Right lobe of liver (tissue), 6 donors: ENCODE measurements at regions not wholly inside any gene's neighbourhood (a gene's known extent, or its start where the extent isn't known, plus 50 kb on each side); places are given as distances from the start of the nearest gene placed in this dataset.
A peak's percentile ranks its signal among the peaks of the same experiment; 100 is the strongest.

ENCODE experiments used
- ATAC-seq, 4 donors: fragments of 200-7000 bp; cut with Tn5 transposase; one replicate each; pipeline ENCODE4 v1.9.1; 2020; ENCODE audit warnings: mild to moderate bottlenecking in 4 of 4, moderate library complexity in 4 of 4
- DNase-seq, 3 donors: peaks; one replicate each; pipeline ENCODE4 v3.0.0-alpha.2; 2020
- H3K27ac ChIP-seq, 3 donors: fragments of 200-600 bp; one replicate each; pipeline ENCODE4 v1.8.0; 2022
- H3K27me3 ChIP-seq, 2 donors: fragments of 200-600 bp; one replicate each; pipeline ENCODE4 v1.8.0; 2022
- H3K36me3 ChIP-seq, 4 donors: fragments of 200-600 bp; sonication (generic) in 1 of 4; one replicate each; pipeline versions ENCODE4 v1.5.1 to v1.8.0; 2017 to 2022; ENCODE audit warnings: control low read depth in 1 of 4
- H3K4me1 ChIP-seq, 4 donors: fragments of 200-600 bp; sonication (generic) in 1 of 4; one replicate each; pipeline versions ENCODE4 v1.5.1 to v1.8.0; 2017 to 2022; ENCODE audit warnings: control low read depth in 1 of 4
- H3K4me3 ChIP-seq, 3 donors: fragments of 200-600 bp; one replicate each; pipeline ENCODE4 v1.8.0; 2022
- H3K9me3 ChIP-seq, 4 donors: fragments of 200-600 bp; sonication (generic) in 1 of 4; one replicate each; pipeline versions ENCODE4 v1.5.1 to v1.8.0; 2017 to 2022; ENCODE audit warnings: control low read depth in 1 of 4
- CTCF ChIP-seq, 4 donors: fragments of 200-600 bp in 3 of 4; fragments of 450-650 bp in 1 of 4; IDR thresholded peaks; one replicate each; pipeline versions ENCODE4 v1.5.1 to v1.8.0; 2016 to 2022; ENCODE audit warnings: antibody characterized with exemption in 4 of 4, mild to moderate bottlenecking in 2 of 4
- POLR2A ChIP-seq: fragments of 450-650 bp; IDR thresholded peaks from one replicate; pipeline ENCODE4 v1.6.1; 2017; ENCODE audit warnings: antibody characterized with exemption, mild to moderate bottlenecking
- WGBS: methylation state at CpG from one replicate; pipeline ENCODE4 v1.1.6; 2018; ENCODE audit warnings: low coverage, low lambda C conversion rate; ENCODE audit not compliant: insufficient coverage; ENCODE audit errors: missing lambda C conversion rate; 5-methylcytosine and 5-hydroxymethylcytosine counted together
- intact Hi-C, 2 donors: fragments of 100-400 bp; cut with DNase I; formaldehyde crosslinking; loops; one replicate each; pipeline versions ENCODE4 v1.11.2 to v1.14.1; 2022
- donor health status: DM: no; HTN: yes; CAD: no.
- donor health status: DM: no; HTN: no; CAD: no.
- donor health status: DM: no; HTN: no; CAD: no.
- donor health status: DM: no; HTN: yes; CAD: no.
- donor health status: DM: no; HTN: yes; CAD: no.

GRCh38 chr3:102810937-102811336 lies 376.1 kb downstream of the ZPLD1 start:
- DNase-seq (no peak), ATAC-seq (no peak)
- H3K9me3 ChIP-seq = no peaks in the 10 kb centered on the region
- no peaks in the 10 kb centered on the region for H3K4me1 ChIP-seq
- 67% methylated on average over 1 of the region's 1 CpG for WGBS
- H3K27ac ChIP-seq = no peak overlapping the region
- H3K36me3 ChIP-seq = no peaks in the 10 kb centered on the region
- no peak overlapping the region for H3K4me3 ChIP-seq
- intact Hi-C loops = no loop called here
- no peaks in the 10 kb centered on the region for H3K27me3 ChIP-seq
- no peak for TF ChIP-seq CTCF (IDR thresholded peaks at IDR 0.05)
- no peak for TF ChIP-seq POLR2A

- DNase-seq = no peak
- ATAC-seq = no peak
- Histone ChIP-seq H3K9me3 (no peaks in the 10 kb centered on the region), H3K27me3 (no peaks in the 10 kb centered on the region), H3K27ac (no peak overlapping the region), H3K36me3 (no peaks in the 10 kb centered on the region), H3K4me3 (no peak overlapping the region), H3K4me1 (no peaks in the 10 kb centered on the region)
- WGBS = 73% methylated on average over 3 of the region's 3 CpGs
- intact Hi-C loops = no loop called here
- no peak for TF ChIP-seq CTCF (IDR thresholded peaks at IDR 0.05)
- TF ChIP-seq POLR2A = no peak
Observed at GRCh38 chr3:102826636-102827035, 391.8 kb downstream of the ZPLD1 start.

GRCh38 chr3:102827386-102827785 lies 392.6 kb downstream of the ZPLD1 start:
- H3K27ac ChIP-seq = no peak overlapping the region
- no peaks in the 10 kb centered on the region for H3K27me3 ChIP-seq
- no peak for ATAC-seq
- no peak overlapping the region for H3K4me3 ChIP-seq
- DNase-seq = no peak
- TF ChIP-seq CTCF (IDR thresholded peaks at IDR 0.05) (no peak), POLR2A (no peak)
- H3K36me3 ChIP-seq = no peaks in the 10 kb centered on the region
- intact Hi-C loops = no loop called here
- H3K9me3 ChIP-seq = no peaks in the 10 kb centered on the region
- no peaks in the 10 kb centered on the region for H3K4me1 ChIP-seq

- no peak overlapping the region for H3K4me3 ChIP-seq
- no peaks in the 10 kb centered on the region for H3K4me1 ChIP-seq
- no peaks in the 10 kb centered on the region for H3K36me3 ChIP-seq
- no peak overlapping the region for H3K27ac ChIP-seq
- H3K9me3 ChIP-seq = no peaks in the 10 kb centered on the region
- no CpG with 5 or more reads among the region's 4 CpGs for WGBS
- DNase-seq (no peak), ATAC-seq (peak in 2 of 4 donors; percentile 11 to 45)
- TF ChIP-seq CTCF (IDR thresholded peaks at IDR 0.05) (no peak), POLR2A (no peak)
- H3K27me3 ChIP-seq = no peaks in the 10 kb centered on the region
- intact Hi-C loops = no loop called here
Observed at GRCh38 chr3:102830415-102830814, 395.6 kb downstream of the ZPLD1 start.

GRCh38 chr3:102841866-102842265 lies 407.1 kb downstream of the ZPLD1 start:
- DNase-seq (no peak), ATAC-seq (no peak)
- Histone ChIP-seq H3K9me3 (no peaks in the 10 kb centered on the region), H3K4me3 (no peak overlapping the region), H3K4me1 (no peaks in the 10 kb centered on the region), H3K27ac (no peak overlapping the region), H3K36me3 (no peaks in the 10 kb centered on the region), H3K27me3 (no peaks in the 10 kb centered on the region)
- 80% methylated on average over 1 of the region's 6 CpGs for WGBS
- no peak for TF ChIP-seq CTCF (IDR thresholded peaks at IDR 0.05)
- no peak for TF ChIP-seq POLR2A
- intact Hi-C loops = no loop called here
